GM12891 (cell line): ENCODE measurements at regions not wholly inside any gene's neighbourhood (a gene's known extent, or its start where the extent isn't known, plus 50 kb on each side); places are given as distances from the start of the nearest gene placed in this dataset.

Experiments
- PAX5 ChIP-seq: IDR thresholded peaks from 2 replicates; pipeline ENCODE4 v1.6.1; 2011; ENCODE audit warnings: low read length, moderate library complexity, mild to moderate bottlenecking; ENCODE audit not compliant: insufficient read depth, severe bottlenecking
- POLR2A ChIP-seq: IDR thresholded peaks from 2 replicates; pipeline ENCODE4 v1.6.1; 2011; ENCODE audit warnings: low read depth, low read length, control low read depth
- POLR2AphosphoS5 ChIP-seq: IDR thresholded peaks from 2 replicates; pipeline ENCODE4 v1.6.1; 2011; ENCODE audit warnings: low read depth, low read length, control low read depth
- POU2F2 ChIP-seq: IDR thresholded peaks from 2 replicates; pipeline ENCODE4 v1.6.1; 2011; ENCODE audit warnings: low read depth, mild to moderate bottlenecking, control low read depth, low read length, moderate library complexity
- SPI1 ChIP-seq: IDR thresholded peaks from 2 replicates; pipeline ENCODE4 v1.6.1; 2011; ENCODE audit warnings: low read depth, low read length, control low read depth
- TAF1 ChIP-seq: IDR thresholded peaks from 2 replicates; pipeline ENCODE4 v1.6.1; 2011; ENCODE audit warnings: low read depth, low read length, control low read depth

- no peak for TF ChIP-seq POLR2A
- TF ChIP-seq POLR2AphosphoS5 = no peak
- no peak for TF ChIP-seq PAX5
- no peak for TF ChIP-seq TAF1
- no peak for TF ChIP-seq SPI1
- no peak for TF ChIP-seq POU2F2
These were observed 168.6 kb downstream of the MAF start for GRCh38 chr16:79431923-79432322.
